H1 (cell line): ENCODE measurements at regions not wholly inside any gene's neighbourhood (a gene's known extent, or its start where the extent isn't known, plus 50 kb on each side); places are given as distances from the start of the nearest gene placed in this dataset.

Source experiments
- BRCA1 ChIP-seq: IDR thresholded peaks from 2 replicates; pipeline ENCODE4 v1.6.1; 2012; ENCODE audit warnings: low read depth, low read length, improper control_type of control experiment
- CTCF ChIP-seq, 3 experiments: IDR thresholded peaks; 1 replicate in 2 of 3; 2 replicates in 1 of 3; pipeline versions ENCODE4 v1.5.1 to v1.6.1; 2011; ENCODE audit warnings: low read length in 3 of 3, mild to moderate bottlenecking in 3 of 3, inconsistent platforms in 2 of 3, low read depth in 1 of 3, moderate library complexity in 1 of 3; ENCODE audit not compliant: insufficient read depth in 1 of 3; ENCODE audit errors: control extremely low read depth in 1 of 3
- JUND ChIP-seq: IDR thresholded peaks from 2 replicates; pipeline ENCODE4 v1.6.1; 2011; ENCODE audit warnings: mild to moderate bottlenecking, improper control_type of control experiment, low read length
- SIRT6 ChIP-seq: IDR thresholded peaks from one replicate; pipeline ENCODE4 v1.7.1; 2012; ENCODE audit warnings: low read length, inconsistent platforms
- SP4 ChIP-seq: IDR thresholded peaks from 2 replicates; pipeline ENCODE4 v1.6.1; 2012; ENCODE audit warnings: low read length, inconsistent platforms
- TAF1 ChIP-seq: IDR thresholded peaks from 2 replicates; pipeline ENCODE4 v1.6.1; 2011; ENCODE audit warnings: mild to moderate bottlenecking, low read depth, low read length
- USF2 ChIP-seq: IDR thresholded peaks from 2 replicates; pipeline ENCODE4 v1.6.1; 2011; ENCODE audit warnings: low read length, improper control_type of control experiment

DNA sequence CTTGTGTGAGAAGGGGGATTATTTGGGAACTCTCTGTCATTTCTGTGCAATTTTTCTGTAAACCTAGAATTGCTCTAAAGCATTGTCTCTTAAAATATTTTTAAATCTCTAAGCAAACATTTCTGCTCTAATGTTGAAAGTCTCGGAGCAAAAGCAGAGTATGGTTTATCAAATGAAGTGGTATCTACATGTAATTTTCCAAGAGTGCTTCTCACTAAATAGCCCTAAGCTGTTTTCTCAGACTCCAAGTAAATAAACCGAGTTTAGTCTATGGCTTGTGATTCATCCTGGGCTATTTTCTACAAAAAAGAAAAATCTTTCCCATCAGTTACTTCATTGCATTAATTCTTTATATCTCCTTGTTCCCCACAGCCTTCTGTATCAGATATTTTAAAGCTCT, 90.8 kb downstream of the METTL4 start:
- TF ChIP-seq USF2 = no peak
- no peak for TF ChIP-seq SP4
- TF ChIP-seq SIRT6 = no peak
- TF ChIP-seq JUND = no peak
- no peak for TF ChIP-seq TAF1
- TF ChIP-seq BRCA1 = no peak
- TF ChIP-seq CTCF (IDR thresholded peaks at IDR 0.05; ENCODE audit: control extremely low read depth in 1 of 3, insufficient read depth in 1 of 3, low read depth in 1 of 3, low read length in 3 of 3) = no peak
